Femur (tissue), 1 donor: ENCODE measurements at regions not wholly inside any gene's neighbourhood (a gene's known extent, or its start where the extent isn't known, plus 50 kb on each side); places are given as distances from the start of the nearest gene placed in this dataset.
A peak's percentile ranks its signal among the peaks of the same experiment; 100 is the strongest.
"Not testable (repeated sequence)": the region's sequence is repeated elsewhere in the genome, so short reads cannot be mapped to it uniquely, and the experiment has no call there.

ENCODE experiments used
- DNase-seq: peaks from one replicate; pipeline ENCODE4 v3.0.0-alpha.2; 2017

- DNase-seq: no peak
Observed at GRCh38 chr7:152541892-152542291, 106.1 kb upstream of the KMT2C start.

GRCh38 chr7:152539190-152539495, 103.3 kb upstream of the KMT2C start:
- DNase-seq: not testable (repeated sequence)

- not testable (repeated sequence) for DNase-seq
Observed at GRCh38 chr7:152538346-152539189, 102.8 kb upstream of the KMT2C start.

GRCh38 chr7:152537639-152538038, 101.8 kb upstream of the KMT2C start:
- DNase-seq: no peak

GRCh38 chr7:152528612-152529011, 92.8 kb upstream of the KMT2C start:
- no peak for DNase-seq

- peak; percentile 74 for DNase-seq
Observed at GRCh38 chr7:152527610-152528032, 91.8 kb upstream of the KMT2C start.

- no peak for DNase-seq
Observed at GRCh38 chr7:152523916-152524315, 88.1 kb upstream of the KMT2C start.

- peak; percentile 77 for DNase-seq
Observed at GRCh38 chr7:152522571-152523067, 86.8 kb upstream of the KMT2C start.

GRCh38 chr7:152521420-152522337, 85.9 kb upstream of the KMT2C start:
- DNase-seq: no peak

GRCh38 chr7:152520861-152521302, 85.1 kb upstream of the KMT2C start:
- DNase-seq: no peak

- DNase-seq: no peak
Observed at GRCh38 chr7:152519290-152519689, 83.5 kb upstream of the KMT2C start.

- no peak for DNase-seq
Observed at GRCh38 chr7:152516216-152516615, 80.4 kb upstream of the KMT2C start.

- DNase-seq: not testable (repeated sequence)
Observed at GRCh38 chr7:152515266-152515950, 79.6 kb upstream of the KMT2C start.

GRCh38 chr7:152514771-152515105, 78.9 kb upstream of the KMT2C start:
- DNase-seq: no peak

GRCh38 chr7:152513861-152514770, 78.3 kb upstream of the KMT2C start:
- DNase-seq: no peak

GRCh38 chr7:152512706-152513105, 76.9 kb upstream of the KMT2C start:
- DNase-seq: no peak

GRCh38 chr7:152511736-152512135, 75.9 kb upstream of the KMT2C start:
- DNase-seq: no peak

- DNase-seq: no peak
Observed at GRCh38 chr7:152508701-152509100, 72.9 kb upstream of the KMT2C start.

GRCh38 chr7:152505606-152506005, 69.8 kb upstream of the KMT2C start:
- DNase-seq: no peak

GRCh38 chr7:152504816-152505215, 69.0 kb upstream of the KMT2C start:
- no peak for DNase-seq

- no peak for DNase-seq
Observed at GRCh38 chr7:152504367-152504766, 68.6 kb upstream of the KMT2C start.
